ENCODE measurements at regions not wholly inside any gene's neighbourhood (a gene's known extent, or its start where the extent isn't known, plus 50 kb on each side); places are given as distances from the start of the nearest gene placed in this dataset.
A peak's percentile ranks its signal among the peaks of the same experiment; 100 is the strongest.

- peaks cover 10 to 27% (median 13%) of the 10 kb centered on the region in 3 donors for H3K9me3 Mint-ChIP-seq
- peaks cover 9% of the 10 kb centered on the region for H3K36me3 Mint-ChIP-seq
- H3K4me3 Mint-ChIP-seq: no peak overlapping the region
- no CpG with 5 or more reads among the region's 3 CpGs for WGBS (ENCODE audit: insufficient coverage)
- Histone ChIP-seq H3K27me3 (replicated peaks in 1 of 2; ENCODE audit: control insufficient read depth in 2 of 2, extremely low read depth in 1 of 2, insufficient read depth in 2 of 2, low read length in 1 of 2) (no peaks in the 10 kb centered on the region), H3K4me3 (ENCODE audit: control insufficient read depth in 1 of 2, extremely low read depth in 1 of 2, low read length in 1 of 2) (no peak overlapping the region), H3K9me3 (peaks cover 2% of the 10 kb centered on the region), H3K27ac (ENCODE audit: low read length) (no peak overlapping the region), H3K36me3 (ENCODE audit: control insufficient read depth in 2 of 2, extremely low read depth in 1 of 2, insufficient read depth in 1 of 2, low read length in 1 of 2) (no peaks in the 10 kb centered on the region), H3K4me1 (ENCODE audit: control insufficient read depth in 1 of 2, extremely low read depth in 1 of 2, insufficient read depth in 2 of 2, low read length in 2 of 2) (no peaks in the 10 kb centered on the region)
- POLR2A ChIA-PET: interaction anchor here in 1 of 2 donors (0.6 kb wide), 1 partner anchor 128 kb away, joined by 9 read pairs; no protein-coding TSS in a partner anchor
- CTCF ChIA-PET: no interaction called here
- H3K27me3 Mint-ChIP-seq: no peaks in the 10 kb centered on the region
- ATAC-seq (replicated peaks in 1 of 4) (no peak), DNase-seq (no peak)
- no peak overlapping the region for H3K27ac Mint-ChIP-seq
- H3K4me1 Mint-ChIP-seq: peaks cover 0 to 5% (median 4%) of the 10 kb centered on the region in 3 donors
Measured at GRCh38 chr12:31850268-31850667, 108.9 kb upstream of the RESF1 start.

DNA sequence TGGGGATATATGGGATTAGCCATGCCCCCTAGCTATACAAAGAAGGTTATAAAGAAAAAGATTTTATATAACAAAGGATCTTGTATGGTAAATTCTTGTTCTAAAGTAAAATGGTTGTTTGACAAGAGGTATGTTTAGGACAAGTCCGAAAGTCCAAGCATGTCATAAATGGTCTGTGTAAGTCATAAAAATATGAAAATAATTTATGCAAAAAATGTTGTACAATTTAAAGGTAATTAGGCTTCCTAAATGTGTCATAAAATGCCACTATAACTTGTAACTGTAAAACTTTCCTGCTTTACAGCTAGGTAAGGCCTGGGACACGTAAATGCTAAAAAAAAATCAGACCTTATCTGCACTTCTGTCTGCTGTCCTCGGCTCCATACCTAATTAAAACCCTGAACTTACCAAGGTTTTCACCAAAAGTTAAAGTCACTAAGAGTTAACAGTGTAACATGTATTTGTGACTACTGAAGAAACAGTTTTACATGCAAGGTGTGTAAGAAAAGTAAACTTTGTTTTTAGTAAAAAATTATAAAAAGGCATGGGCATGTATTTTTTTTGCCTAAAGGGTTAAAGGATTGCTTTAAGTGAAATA lies 110.0 kb upstream of the RESF1 start:
- peaks cover 10 to 27% (median 13%) of the 10 kb centered on the region in 3 donors for H3K9me3 Mint-ChIP-seq
- CTCF ChIA-PET: no interaction called here

DNA sequence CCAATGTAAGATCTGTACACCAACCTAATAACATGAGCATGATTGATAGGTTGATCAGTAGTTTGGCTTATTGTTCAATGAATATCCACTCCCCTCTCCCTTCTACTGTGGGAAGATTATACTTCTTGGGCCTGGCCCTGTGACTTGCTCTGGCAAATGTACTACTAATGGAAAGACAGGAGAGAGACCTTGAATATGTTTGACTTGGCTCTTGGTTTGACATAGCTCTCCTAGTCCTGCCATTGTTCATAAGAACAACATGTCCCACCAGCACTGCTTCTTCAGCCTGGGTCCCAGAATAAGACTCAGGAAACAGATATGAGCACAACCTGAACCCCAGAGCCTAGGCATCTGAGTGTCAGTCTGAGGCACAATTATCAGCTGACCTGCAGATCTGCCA lies 112.8 kb upstream of the RESF1 start:
- DNase-seq (no peak), ATAC-seq (replicated peaks in 1 of 4) (no peak)
- ChIA-PET CTCF (no interaction called here), POLR2A (no interaction called here)
- Mint-ChIP-seq H3K4me1 (peaks cover 0 to 15% (median 10%) of the 10 kb centered on the region in 3 donors), H3K9me3 (peaks cover under 1 to 17% (median 5%) of the 10 kb centered on the region in 3 donors), H3K4me3 (no peak overlapping the region), H3K36me3 (peaks cover 7% of the 10 kb centered on the region), H3K27ac (no peak overlapping the region), H3K27me3 (no peaks in the 10 kb centered on the region)
- H3K4me3 ChIP-seq (ENCODE audit: control insufficient read depth in 1 of 2, extremely low read depth in 1 of 2, low read length in 1 of 2): no peak overlapping the region
- no peaks in the 10 kb centered on the region for H3K4me1 ChIP-seq (ENCODE audit: control insufficient read depth in 1 of 2, extremely low read depth in 1 of 2, insufficient read depth in 2 of 2, low read length in 2 of 2)
- peaks cover 2% of the 10 kb centered on the region for H3K9me3 ChIP-seq
- H3K27me3 ChIP-seq (replicated peaks in 1 of 2; ENCODE audit: control insufficient read depth in 2 of 2, extremely low read depth in 1 of 2, insufficient read depth in 2 of 2, low read length in 1 of 2): no peaks in the 10 kb centered on the region
- H3K27ac ChIP-seq (ENCODE audit: low read length): no peak overlapping the region
- H3K36me3 ChIP-seq (ENCODE audit: control insufficient read depth in 2 of 2, extremely low read depth in 1 of 2, insufficient read depth in 1 of 2, low read length in 1 of 2): no peaks in the 10 kb centered on the region

More for the DNA sequence above, 110.0 kb upstream of the RESF1 start:
- H3K27ac Mint-ChIP-seq: no peak overlapping the region
- DNase-seq (no peak), ATAC-seq (replicated peaks in 1 of 4) (no peak)
- H3K27me3 Mint-ChIP-seq: no peaks in the 10 kb centered on the region
- H3K4me3 Mint-ChIP-seq: no peak overlapping the region
- Histone ChIP-seq H3K4me3 (ENCODE audit: control insufficient read depth in 1 of 2, extremely low read depth in 1 of 2, low read length in 1 of 2) (no peak overlapping the region), H3K27ac (ENCODE audit: low read length) (no peak overlapping the region), H3K9me3 (peaks cover 2% of the 10 kb centered on the region), H3K27me3 (replicated peaks in 1 of 2; ENCODE audit: control insufficient read depth in 2 of 2, extremely low read depth in 1 of 2, insufficient read depth in 2 of 2, low read length in 1 of 2) (no peaks in the 10 kb centered on the region), H3K36me3 (ENCODE audit: control insufficient read depth in 2 of 2, extremely low read depth in 1 of 2, insufficient read depth in 1 of 2, low read length in 1 of 2) (no peaks in the 10 kb centered on the region), H3K4me1 (ENCODE audit: control insufficient read depth in 1 of 2, extremely low read depth in 1 of 2, insufficient read depth in 2 of 2, low read length in 2 of 2) (no peaks in the 10 kb centered on the region)
- H3K4me1 Mint-ChIP-seq: peaks cover 0 to 10% (median 8%) of the 10 kb centered on the region in 3 donors
- peaks cover 8% of the 10 kb centered on the region for H3K36me3 Mint-ChIP-seq
- no CpG with 5 or more reads among the region's 3 CpGs for WGBS (ENCODE audit: insufficient coverage)
- POLR2A ChIA-PET: no interaction called here

DNA sequence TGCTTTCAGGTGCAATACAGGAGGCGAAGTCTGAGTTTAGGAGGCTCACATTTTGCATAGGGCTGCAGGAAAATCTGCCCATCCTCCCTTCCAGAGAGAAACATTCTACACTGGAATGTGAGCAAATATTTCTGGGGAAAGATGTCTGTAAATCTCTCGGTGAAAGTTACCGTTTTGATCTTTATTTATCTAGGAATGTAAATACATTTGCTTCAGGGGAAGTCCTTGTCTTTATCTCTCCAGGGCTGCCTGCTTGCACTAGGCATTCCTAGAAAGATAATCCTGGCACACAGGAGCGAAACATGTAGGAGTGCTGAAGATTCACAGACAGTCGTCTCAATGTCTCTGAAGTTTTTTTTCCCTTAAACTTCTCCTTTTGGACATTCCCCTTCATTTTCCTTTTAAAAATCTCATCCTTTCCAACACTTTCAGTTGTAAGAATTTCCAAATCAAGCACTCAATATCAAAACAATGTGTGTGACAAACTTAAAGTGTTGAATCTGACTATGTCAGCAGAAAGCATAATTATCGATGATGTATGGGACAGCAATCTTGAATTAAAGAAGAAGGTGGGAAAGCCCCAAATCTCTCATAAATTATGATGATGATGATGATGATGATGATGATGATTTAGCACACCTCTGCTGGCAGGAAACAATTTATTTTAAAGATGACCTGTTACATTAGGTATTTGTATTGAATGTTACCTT lies 113.4 kb upstream of the RESF1 start:
- H3K4me1 Mint-ChIP-seq: peaks cover 0 to 15% (median 10%) of the 10 kb centered on the region in 3 donors
- H3K36me3 Mint-ChIP-seq: peaks cover 4% of the 10 kb centered on the region
- H3K4me1 ChIP-seq (ENCODE audit: control insufficient read depth in 1 of 2, extremely low read depth in 1 of 2, insufficient read depth in 2 of 2, low read length in 2 of 2): no peaks in the 10 kb centered on the region
- H3K36me3 ChIP-seq (ENCODE audit: control insufficient read depth in 2 of 2, extremely low read depth in 1 of 2, insufficient read depth in 1 of 2, low read length in 1 of 2): no peaks in the 10 kb centered on the region
- peaks cover 2% of the 10 kb centered on the region for H3K9me3 ChIP-seq
- no peak for DNase-seq
- no peak overlapping the region for H3K27ac ChIP-seq (ENCODE audit: low read length)
- H3K9me3 Mint-ChIP-seq: peaks cover 0 to 13% (median 2%) of the 10 kb centered on the region in 3 donors
- no peaks in the 10 kb centered on the region for H3K27me3 Mint-ChIP-seq
- ATAC-seq (replicated peaks in 1 of 4): no peak
- H3K4me3 ChIP-seq (ENCODE audit: control insufficient read depth in 1 of 2, extremely low read depth in 1 of 2, low read length in 1 of 2): no peak overlapping the region
- H3K27ac Mint-ChIP-seq: no peak overlapping the region
- H3K27me3 ChIP-seq (replicated peaks in 1 of 2; ENCODE audit: control insufficient read depth in 2 of 2, extremely low read depth in 1 of 2, insufficient read depth in 2 of 2, low read length in 1 of 2): no peaks in the 10 kb centered on the region
- 96% methylated on average over 3 of the region's 6 CpGs for WGBS (ENCODE audit: insufficient coverage)
- ChIA-PET POLR2A (no interaction called here), CTCF (no interaction called here)
- H3K4me3 Mint-ChIP-seq: no peak overlapping the region

DNA sequence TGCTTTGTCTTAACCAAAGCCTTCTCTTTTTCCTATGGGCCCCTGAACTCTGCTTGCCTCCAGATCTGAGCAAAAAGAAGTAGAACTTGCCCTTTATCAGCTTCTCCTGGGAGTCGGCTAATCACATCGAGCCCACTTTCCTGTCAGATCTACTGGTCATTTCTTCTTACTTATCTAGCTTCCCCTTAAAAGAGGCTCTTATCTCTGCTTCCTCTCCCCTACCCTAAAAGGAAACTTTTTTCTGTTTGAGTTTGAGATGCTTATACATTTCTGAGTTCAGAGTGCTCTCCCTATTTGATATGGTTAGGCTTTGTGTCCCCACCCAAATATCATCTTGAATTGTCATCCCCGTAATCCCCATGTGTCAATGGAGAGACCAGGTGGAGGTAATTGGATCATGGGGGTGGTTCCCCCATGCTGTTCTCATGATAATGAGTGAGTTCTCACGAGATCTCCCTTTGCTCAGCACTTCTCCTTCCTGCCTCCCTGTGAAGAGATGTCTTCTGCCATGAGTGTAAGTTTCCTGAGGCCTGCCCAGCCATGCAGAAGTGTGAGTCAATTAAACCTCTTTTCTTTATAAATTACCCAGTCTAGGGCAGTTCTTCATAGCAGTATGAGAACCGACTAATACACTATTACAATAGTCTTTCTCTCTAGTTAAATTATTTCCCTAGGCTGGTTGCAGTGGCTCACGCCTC lies 114.7 kb upstream of the AMN1 start:
- WGBS (ENCODE audit: insufficient coverage): 100% methylated on average over 1 of the region's 6 CpGs

DNA sequence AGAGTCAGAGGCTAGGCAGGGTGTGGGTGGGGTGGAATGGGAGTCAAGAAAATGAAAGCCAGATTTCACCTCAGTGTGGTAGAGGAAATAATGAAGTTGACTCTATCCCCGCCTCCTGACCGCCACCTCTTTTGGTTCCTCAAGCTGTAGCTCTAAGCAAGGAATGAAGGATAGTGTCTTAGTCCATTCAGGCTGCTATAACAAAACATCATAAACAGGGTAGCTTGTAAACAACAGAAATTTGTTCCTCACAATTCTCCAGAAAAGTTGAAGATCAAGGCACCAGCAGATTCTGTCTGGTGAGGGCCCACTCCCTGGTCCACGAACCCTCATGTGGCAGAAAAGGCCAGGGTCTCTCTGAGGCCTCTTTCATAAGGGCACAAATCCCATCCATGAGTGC lies 109.1 kb upstream of the AMN1 start:
- Histone ChIP-seq H3K36me3 (ENCODE audit: control insufficient read depth in 2 of 2, extremely low read depth in 1 of 2, insufficient read depth in 1 of 2, low read length in 1 of 2) (no peaks in the 10 kb centered on the region), H3K9me3 (peaks cover 6% of the 10 kb centered on the region), H3K4me1 (ENCODE audit: control insufficient read depth in 1 of 2, extremely low read depth in 1 of 2, insufficient read depth in 2 of 2, low read length in 2 of 2) (peaks cover 7% of the 10 kb centered on the region in 2 experiments), H3K27ac (ENCODE audit: low read length) (no peak overlapping the region), H3K4me3 (ENCODE audit: control insufficient read depth in 1 of 2, extremely low read depth in 1 of 2, low read length in 1 of 2) (no peak overlapping the region), H3K27me3 (replicated peaks in 1 of 2; ENCODE audit: control insufficient read depth in 2 of 2, extremely low read depth in 1 of 2, insufficient read depth in 2 of 2, low read length in 1 of 2) (no peaks in the 10 kb centered on the region)
- Mint-ChIP-seq H3K4me1 (peaks cover 9 to 24% (median 19%) of the 10 kb centered on the region in 3 donors), H3K36me3 (no peaks in the 10 kb centered on the region), H3K4me3 (no peak overlapping the region), H3K27ac (peak overlapping the region in 1 of 2 donors; percentile 16), H3K9me3 (peaks cover 0 to 28% (median 6%) of the 10 kb centered on the region in 3 donors), H3K27me3 (no peaks in the 10 kb centered on the region)
- ATAC-seq (replicated peaks in 1 of 4) (no peak), DNase-seq (no peak)
- ChIA-PET CTCF (no interaction called here), POLR2A (no interaction called here)
- 100% methylated on average over 1 of the region's 3 CpGs for WGBS (ENCODE audit: insufficient coverage)

More for the DNA sequence above, 114.7 kb upstream of the AMN1 start:
- Mint-ChIP-seq H3K4me3 (no peak overlapping the region), H3K4me1 (peaks cover 0 to 17% (median 10%) of the 10 kb centered on the region in 3 donors), H3K9me3 (peaks cover 0 to 15% (median 2%) of the 10 kb centered on the region in 3 donors), H3K27me3 (no peaks in the 10 kb centered on the region), H3K36me3 (peaks cover 4% of the 10 kb centered on the region), H3K27ac (peak overlapping the region in 1 of 2 donors; percentile 39)
- H3K36me3 ChIP-seq (ENCODE audit: control insufficient read depth in 2 of 2, extremely low read depth in 1 of 2, insufficient read depth in 1 of 2, low read length in 1 of 2): no peaks in the 10 kb centered on the region
- no peaks in the 10 kb centered on the region for H3K4me1 ChIP-seq (ENCODE audit: control insufficient read depth in 1 of 2, extremely low read depth in 1 of 2, insufficient read depth in 2 of 2, low read length in 2 of 2)
- H3K27ac ChIP-seq (ENCODE audit: low read length): no peak overlapping the region
- ChIA-PET CTCF (no interaction called here), POLR2A (interaction anchor here in 1 of 2 donors (0.6 kb wide), 1 partner anchor 87 kb away, joined by 4 read pairs; no protein-coding TSS in a partner anchor)
- H3K27me3 ChIP-seq (replicated peaks in 1 of 2; ENCODE audit: control insufficient read depth in 2 of 2, extremely low read depth in 1 of 2, insufficient read depth in 2 of 2, low read length in 1 of 2): no peaks in the 10 kb centered on the region
- no peak overlapping the region for H3K4me3 ChIP-seq (ENCODE audit: control insufficient read depth in 1 of 2, extremely low read depth in 1 of 2, low read length in 1 of 2)
- DNase-seq (no peak), ATAC-seq (replicated peaks in 1 of 4) (no peak)
- peaks cover 2% of the 10 kb centered on the region for H3K9me3 ChIP-seq

Data from T-cell (primary cell).